G401 (cell line): ENCODE measurements at regions not wholly inside any gene's neighbourhood (a gene's known extent, or its start where the extent isn't known, plus 50 kb on each side); places are given as distances from the start of the nearest gene placed in this dataset.
"Not testable (repeated sequence)": the region's sequence is repeated elsewhere in the genome, so short reads cannot be mapped to it uniquely, and the experiment has no call there.

ENCODE experiments used
- DNase-seq: peaks from one replicate; pipeline ENCODE4 v3.0.0-alpha.2; 2015; ENCODE audit warnings: low spot score
- in situ Hi-C: cut with HindIII; loops from 2 replicates; pipeline ENCODE4 v1.10.0; 2016; ENCODE audit warnings: low sequenced_read_pairs, mixed read lengths

DNA sequence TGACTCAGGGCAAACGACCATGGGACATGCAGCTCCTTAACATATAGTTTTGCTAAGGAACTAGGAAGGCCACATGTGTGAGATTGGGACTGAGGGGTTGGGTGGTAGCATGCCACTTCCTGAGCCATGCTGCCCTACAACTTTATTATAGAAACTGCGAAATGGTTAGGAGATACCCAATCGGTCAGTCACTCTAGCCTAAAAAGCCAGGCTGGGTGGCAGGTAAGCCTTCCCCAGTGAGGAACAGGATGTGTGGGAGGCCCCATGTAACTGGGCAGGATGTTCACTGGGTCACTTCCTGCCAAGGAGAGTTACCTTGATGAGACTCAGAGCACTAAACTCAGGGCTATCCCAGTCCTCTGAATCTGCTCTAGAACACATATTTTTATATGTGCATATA lies 123.5 kb downstream of the MAP3K7 start:
- in situ Hi-C loops = no loop called here
- no peak for DNase-seq

GRCh38 chr6:90462102-90462501 lies 124.8 kb downstream of the MAP3K7 start:
- in situ Hi-C loops = no loop called here
- DNase-seq = no peak

GRCh38 chr6:90461383-90461782 lies 125.5 kb downstream of the MAP3K7 start:
- in situ Hi-C loops = no loop called here
- DNase-seq = no peak

DNA sequence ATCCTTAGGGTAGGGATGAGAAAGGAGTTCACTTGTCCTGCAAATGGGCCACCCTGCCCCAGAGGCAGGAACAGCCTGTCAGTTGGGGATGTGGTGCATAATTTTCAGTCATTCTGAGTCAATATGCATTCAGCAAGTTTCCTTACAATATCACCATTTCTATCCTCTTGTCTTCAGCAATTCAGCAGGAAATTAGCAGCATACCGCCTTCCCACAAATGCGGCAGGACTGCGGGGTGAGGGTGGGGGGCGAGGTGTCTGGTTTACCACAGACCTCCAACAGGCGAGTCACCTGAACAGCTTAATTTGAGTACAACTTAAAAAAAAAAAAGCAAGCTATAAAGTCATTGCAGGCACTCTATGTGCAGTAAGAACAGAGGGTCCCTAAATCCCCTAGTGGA lies 126.8 kb downstream of the MAP3K7 start:
- no peak for DNase-seq
- in situ Hi-C loops = no loop called here

- in situ Hi-C loops = no loop called here
- no peak for DNase-seq
These were observed 127.6 kb downstream of the MAP3K7 start for GRCh38 chr6:90459225-90459758.

- in situ Hi-C loops = no loop called here
- DNase-seq = no peak
These were observed 128.3 kb downstream of the MAP3K7 start for GRCh38 chr6:90458353-90459224.

GRCh38 chr6:90457867-90458259 lies 129.0 kb downstream of the MAP3K7 start:
- DNase-seq = no peak
- in situ Hi-C loops = no loop called here

DNA sequence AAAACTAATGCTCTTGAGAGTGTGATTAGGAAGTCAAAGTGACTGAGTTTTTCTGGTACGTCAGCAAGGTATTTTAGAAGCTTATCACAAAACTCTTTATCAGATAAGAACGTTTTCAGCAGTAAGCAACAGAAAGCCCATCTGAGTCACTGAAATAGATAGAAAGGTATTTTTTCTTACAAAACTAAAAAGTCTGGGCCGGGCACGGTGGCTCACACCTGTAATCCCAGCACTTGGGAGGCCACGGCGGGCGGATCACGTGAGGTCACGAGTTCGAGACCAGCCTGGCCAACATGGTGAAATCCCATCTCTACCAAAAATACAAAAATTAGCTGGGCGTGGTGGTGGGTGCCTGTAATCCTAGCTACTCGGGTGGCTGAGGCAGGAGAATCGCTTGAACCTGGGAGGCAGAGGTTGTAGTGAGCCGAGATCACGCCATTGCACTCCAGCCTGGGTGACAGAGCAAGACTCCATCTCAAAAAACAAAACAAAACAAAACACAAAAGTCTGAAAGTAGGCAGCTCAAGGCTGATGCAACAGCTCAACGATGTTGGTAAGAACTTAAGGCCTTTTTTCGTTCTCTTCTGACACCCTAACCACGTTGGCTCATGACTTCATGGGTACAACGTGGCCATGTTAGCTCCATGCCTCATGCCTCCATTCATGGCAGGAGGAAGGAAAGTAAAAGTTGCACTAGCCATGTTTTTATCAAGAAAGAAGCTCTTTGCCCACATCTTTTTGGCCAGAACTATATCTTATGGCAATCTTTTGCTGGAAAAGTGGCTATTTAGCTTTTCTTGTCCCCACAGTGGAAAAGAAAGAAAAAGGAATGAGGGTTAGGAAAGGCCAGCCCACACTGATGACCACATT lies 129.6 kb downstream of the MAP3K7 start:
- in situ Hi-C loops = not testable (repeated sequence)

DNA sequence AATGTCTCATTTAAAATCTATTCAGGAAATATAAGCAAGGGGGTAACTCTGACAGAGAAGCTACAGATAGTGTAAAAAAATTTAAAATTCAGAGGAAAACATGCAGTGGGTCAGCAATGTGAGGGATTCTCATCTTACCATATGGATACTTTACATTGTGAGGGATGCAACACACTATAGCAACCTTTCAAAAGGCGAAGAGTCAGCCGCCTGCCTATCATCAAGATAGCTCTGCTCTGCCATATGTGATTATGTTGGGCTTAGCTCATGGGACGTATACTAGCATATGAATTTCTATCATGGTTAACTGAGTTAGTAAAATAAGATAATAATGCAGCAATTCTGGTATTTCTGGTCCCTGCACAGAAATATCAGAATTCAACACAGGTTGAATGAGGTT lies 130.9 kb downstream of the MAP3K7 start:
- no peak for DNase-seq
- in situ Hi-C loops = no loop called here

More for the DNA sequence above, 129.6 kb downstream of the MAP3K7 start:
- not testable (repeated sequence) for DNase-seq

DNA sequence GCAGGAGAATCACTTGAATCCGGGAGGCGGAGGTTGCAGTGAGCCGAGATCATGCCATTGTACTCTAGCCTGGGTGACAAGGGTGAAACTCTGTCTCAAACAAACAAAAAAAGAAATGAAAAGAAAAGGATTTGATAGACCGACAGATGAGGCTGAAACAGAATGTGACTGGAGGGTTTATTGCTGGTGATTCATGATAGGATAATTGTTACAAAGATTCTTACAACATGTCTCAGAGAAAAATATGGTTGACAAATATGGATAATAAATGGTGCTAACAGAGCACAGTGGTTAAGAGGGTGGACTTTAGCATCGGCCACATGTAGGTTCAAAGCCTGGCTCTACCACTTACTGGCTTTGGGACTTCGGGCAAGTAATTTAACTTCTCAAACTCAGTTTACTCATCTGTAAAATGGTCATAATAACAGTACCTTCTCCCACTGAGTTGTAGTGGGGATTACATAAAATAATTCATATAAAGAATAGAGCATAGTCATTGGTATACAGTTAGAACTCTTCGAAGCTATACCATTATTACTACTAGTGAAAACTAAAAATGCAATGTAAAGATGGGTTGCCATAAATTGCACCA lies 131.9 kb downstream of the MAP3K7 start:
- no peak for DNase-seq
- in situ Hi-C loops = no loop called here

- DNase-seq = no peak
- in situ Hi-C loops = no loop called here
These were observed 136.5 kb downstream of the MAP3K7 start for GRCh38 chr6:90450268-90450953.

GRCh38 chr6:90449311-90449710 lies 137.6 kb downstream of the MAP3K7 start:
- in situ Hi-C loops = no loop called here
- no peak for DNase-seq

DNA sequence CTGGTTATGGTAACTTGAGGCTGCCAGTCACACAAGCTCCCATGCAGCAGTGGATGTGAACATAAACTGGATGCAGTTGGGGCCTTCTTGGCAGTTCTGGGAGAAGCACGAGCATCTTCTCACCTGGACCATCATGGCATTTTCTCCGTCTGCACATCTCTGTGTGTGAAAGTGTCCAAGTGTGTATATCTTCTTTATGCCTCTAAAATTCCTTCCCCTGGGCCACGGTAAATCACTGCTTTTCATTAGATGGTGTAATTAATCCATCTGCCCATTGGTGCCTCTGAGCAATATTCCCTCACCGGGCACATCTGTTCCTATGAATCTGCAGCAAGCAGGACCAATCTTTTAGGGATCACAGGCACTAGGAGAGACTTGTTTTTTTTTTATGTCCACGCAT lies 138.0 kb downstream of the MAP3K7 start:
- DNase-seq = no peak
- in situ Hi-C loops = no loop called here

- in situ Hi-C loops = no loop called here
- DNase-seq = no peak
These were observed 140.7 kb downstream of the MAP3K7 start for GRCh38 chr6:90446164-90446563.

GRCh38 chr6:90445533-90446108 lies 141.3 kb downstream of the MAP3K7 start:
- in situ Hi-C loops = no loop called here

GRCh38 chr6:90444160-90444714 lies 142.6 kb downstream of the MAP3K7 start:
- DNase-seq = no peak
- in situ Hi-C loops = no loop called here

More at GRCh38 chr6:90445533-90446108, 141.3 kb downstream of the MAP3K7 start:
- no peak for DNase-seq

GRCh38 chr6:90442366-90442765 lies 144.5 kb downstream of the MAP3K7 start:
- in situ Hi-C loops = no loop called here
- DNase-seq = no peak

DNA sequence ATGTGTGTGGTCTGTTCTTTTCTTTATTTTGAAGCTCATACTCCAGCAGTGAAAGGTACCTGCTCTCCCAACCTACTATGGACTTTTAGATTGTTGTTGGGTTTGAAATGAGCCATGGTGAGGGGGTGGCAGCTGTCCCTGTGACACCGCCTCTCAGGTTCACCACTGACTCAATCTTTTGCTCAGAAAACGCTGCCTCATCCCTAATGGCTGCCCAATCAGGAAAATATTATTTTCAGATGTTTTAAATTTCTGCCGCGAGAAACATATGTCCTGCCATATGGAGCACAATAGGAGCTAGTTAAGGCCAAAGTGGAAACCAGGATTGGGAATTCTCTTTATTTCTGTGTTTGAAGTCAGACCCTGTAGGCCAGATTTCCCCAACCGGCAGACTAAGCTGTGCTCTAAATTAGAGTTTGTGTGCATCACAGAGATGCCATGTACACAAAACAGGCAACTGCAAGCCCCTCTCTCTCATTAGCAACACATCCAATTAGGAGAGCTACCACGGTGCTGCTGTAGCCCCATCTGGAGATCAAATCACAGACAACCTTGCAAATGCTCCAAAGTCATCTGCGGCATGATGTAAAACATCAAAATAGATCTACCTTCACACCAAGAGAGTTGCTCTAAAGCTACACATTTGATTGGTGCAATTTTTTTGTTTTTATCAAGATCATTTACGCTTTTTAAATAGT lies 144.1 kb upstream of the BACH2 start:
- peak; percentile 91 for DNase-seq
- in situ Hi-C loops = no loop called here
